ENCODE measurements at regions not wholly inside any gene's neighbourhood (a gene's known extent, or its start where the extent isn't known, plus 50 kb on each side); places are given as distances from the start of the nearest gene placed in this dataset.

- 43 to 60% (median 48%) methylated on average over 3 of the region's 3 CpGs for WGBS, 5 donors
- TF ChIP-seq POLR2AphosphoS5 (IDR thresholded peaks at IDR 0.05), result no peak
- no peaks in the 10 kb centered on the region for H3K4me1 ChIP-seq
- H3K27ac ChIP-seq, result no peak overlapping the region
- H3K9me3 ChIP-seq, result no peaks in the 10 kb centered on the region
- no peak overlapping the region for H3K4me3 ChIP-seq
- no peaks in the 10 kb centered on the region for H3K36me3 ChIP-seq
- DNase-seq, result no peak
- peaks cover 0 to 9% (median 0%) of the 10 kb centered on the region in 7 donors for H3K27me3 ChIP-seq (replicated peaks in 1 of 7)
- intact Hi-C loops (cut with DNase I; ENCODE audit: low total_unique reads), result no loop called here
These were observed 70.3 kb upstream of the MAP1B start for GRCh38 chr5:72036951-72037350.

DNA sequence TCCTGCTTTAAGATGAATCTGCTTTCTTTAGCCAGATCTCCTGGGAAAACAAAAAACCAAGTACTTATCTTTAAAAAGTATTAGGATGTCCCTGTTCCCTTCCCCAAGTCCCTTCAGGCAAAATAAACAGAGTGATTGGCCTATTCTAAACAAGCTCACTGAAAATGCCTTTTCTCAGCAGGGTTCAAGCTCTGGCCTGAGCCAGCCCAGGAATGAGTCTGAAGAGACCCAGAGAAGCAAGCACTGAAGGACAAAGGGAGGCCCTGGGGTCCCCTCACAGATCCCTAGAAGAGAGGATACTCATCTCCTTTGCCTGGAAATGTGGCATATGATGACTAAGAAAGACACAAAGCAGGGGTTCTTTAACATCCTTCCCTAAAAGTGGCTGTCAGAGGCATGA lies 66.8 kb upstream of the MAP1B start:
- Histone ChIP-seq H3K9me3 (no peaks in the 10 kb centered on the region), H3K27me3 (replicated peaks in 1 of 7) (peaks cover 0 to 9% (median 0%) of the 10 kb centered on the region in 7 donors), H3K36me3 (no peaks in the 10 kb centered on the region), H3K27ac (no peak overlapping the region), H3K4me1 (no peaks in the 10 kb centered on the region), H3K4me3 (no peak overlapping the region)
- TF ChIP-seq POLR2AphosphoS5 (IDR thresholded peaks at IDR 0.05) (no peak), CTCF (IDR thresholded peaks at IDR 0.05 in 8 of 11, conservative IDR thresholded peaks at IDR 0.05 in 3 of 11) (no peak), POLR2A (IDR thresholded peaks at IDR 0.05) (no peak)
- intact Hi-C loops (cut with DNase I; ENCODE audit: low total_unique reads), result no loop called here
- DNase-seq, result no peak

DNA sequence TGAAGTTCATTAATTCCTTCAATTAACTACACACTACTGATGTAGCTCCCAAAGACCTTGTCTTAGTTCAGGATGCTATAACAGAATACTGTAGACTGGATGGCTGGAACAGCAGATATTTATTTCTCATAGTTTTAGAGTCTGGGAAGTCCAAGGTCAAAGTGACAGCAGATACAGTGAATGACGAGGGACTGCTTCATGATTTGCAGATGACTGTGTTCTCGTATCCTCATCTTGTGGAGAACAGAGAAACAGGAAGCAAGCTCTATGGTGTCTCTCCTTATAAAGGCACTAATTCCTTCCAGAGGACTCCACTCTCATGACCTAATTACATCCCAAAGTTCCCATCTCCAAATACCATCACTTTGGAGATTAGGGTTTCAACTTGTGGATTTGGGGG lies 65.6 kb upstream of the MAP1B start:
- H3K4me3 ChIP-seq, result no peak overlapping the region
- no peaks in the 10 kb centered on the region for H3K4me1 ChIP-seq
- no peak overlapping the region for H3K27ac ChIP-seq
- no peak for TF ChIP-seq POLR2AphosphoS5 (IDR thresholded peaks at IDR 0.05)
- TF ChIP-seq POLR2A (IDR thresholded peaks at IDR 0.05), result no peak
- TF ChIP-seq CTCF (IDR thresholded peaks at IDR 0.05 in 8 of 11, conservative IDR thresholded peaks at IDR 0.05 in 3 of 11), result no peak
- 25 to 60% (median 56%) methylated on average over 2 of the region's 2 CpGs for WGBS, 5 donors
- DNase-seq, result no peak
- intact Hi-C loops (cut with DNase I; ENCODE audit: low total_unique reads), result no loop called here
- peaks cover 0 to 9% (median 0%) of the 10 kb centered on the region in 7 donors for H3K27me3 ChIP-seq (replicated peaks in 1 of 7)
- H3K9me3 ChIP-seq, result no peaks in the 10 kb centered on the region
- no peaks in the 10 kb centered on the region for H3K36me3 ChIP-seq

DNA sequence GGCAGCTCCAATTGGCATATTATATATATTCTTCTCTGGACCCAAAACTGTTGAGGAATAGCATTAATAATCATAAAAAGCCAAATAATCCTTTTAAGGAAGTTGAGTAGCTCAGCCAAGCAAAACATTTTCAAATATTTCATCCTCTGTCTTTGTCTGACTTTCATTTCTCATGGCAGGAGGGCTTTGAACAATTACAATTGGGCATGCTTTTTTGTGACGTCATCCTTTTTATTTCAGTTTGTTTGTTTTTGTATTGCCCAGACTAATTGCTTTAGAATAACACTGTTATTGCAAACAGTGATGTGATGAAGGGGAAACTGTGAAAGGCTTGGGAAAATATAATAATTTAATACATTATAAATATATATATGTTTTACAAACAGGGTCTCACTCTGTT lies 65.2 kb upstream of the MAP1B start:
- intact Hi-C loops (cut with DNase I; ENCODE audit: low total_unique reads), result no loop called here
- peaks cover 0 to 9% (median 0%) of the 10 kb centered on the region in 7 donors for H3K27me3 ChIP-seq (replicated peaks in 1 of 7)
- H3K36me3 ChIP-seq, result no peaks in the 10 kb centered on the region
- DNase-seq, result no peak
- H3K27ac ChIP-seq, result no peak overlapping the region
- peaks cover 0 to 4% (median 2%) of the 10 kb centered on the region in 8 donors for H3K9me3 ChIP-seq
- TF ChIP-seq POLR2A (IDR thresholded peaks at IDR 0.05), result no peak
- TF ChIP-seq POLR2AphosphoS5 (IDR thresholded peaks at IDR 0.05), result no peak
- no peak for TF ChIP-seq CTCF (IDR thresholded peaks at IDR 0.05 in 8 of 11, conservative IDR thresholded peaks at IDR 0.05 in 3 of 11)
- 74 to 92% (median 80%) methylated on average over 1 of the region's 1 CpG for WGBS, 5 donors
- H3K4me1 ChIP-seq, result no peaks in the 10 kb centered on the region
- H3K4me3 ChIP-seq, result no peak overlapping the region

GRCh38 chr5:72045692-72046091 lies 61.6 kb upstream of the MAP1B start:
- H3K27me3 ChIP-seq (replicated peaks in 1 of 7), result peaks cover 0 to 11% (median 0%) of the 10 kb centered on the region in 7 donors
- H3K27ac ChIP-seq, result no peak overlapping the region
- intact Hi-C loops (cut with DNase I; ENCODE audit: low total_unique reads), result no loop called here
- TF ChIP-seq CTCF (IDR thresholded peaks at IDR 0.05 in 8 of 11, conservative IDR thresholded peaks at IDR 0.05 in 3 of 11) (no peak), POLR2A (IDR thresholded peaks at IDR 0.05) (no peak), POLR2AphosphoS5 (IDR thresholded peaks at IDR 0.05) (no peak)
- H3K36me3 ChIP-seq, result no peaks in the 10 kb centered on the region
- 51 to 66% (median 59%) methylated on average over 1 of the region's 1 CpG for WGBS, 5 donors
- no peak overlapping the region for H3K4me3 ChIP-seq
- no peak for DNase-seq
- H3K4me1 ChIP-seq, result no peaks in the 10 kb centered on the region
- H3K9me3 ChIP-seq, result peaks cover 0 to 17% (median 10%) of the 10 kb centered on the region in 8 donors

Data from spleen (tissue), 11 donors.